Upper lobe of left lung (tissue), 4 donors: ENCODE measurements at regions not wholly inside any gene's neighbourhood (a gene's known extent, or its start where the extent isn't known, plus 50 kb on each side); places are given as distances from the start of the nearest gene placed in this dataset.

ENCODE experiments used
- CTCF ChIP-seq, 6 experiments: fragments of 450-650 bp in 4 of 6; fragments of 200-600 bp in 2 of 6; sonication (generic) in 2 of 6; IDR thresholded peaks; one replicate each; pipeline ENCODE4 v1.5.1; 2016 to 2019; ENCODE audit warnings: antibody characterized with exemption in 6 of 6
- EP300 ChIP-seq, 4 donors: sonication (generic); formaldehyde crosslinking; IDR thresholded peaks; one replicate each; pipeline ENCODE4 v1.5.1; 2017; ENCODE audit warnings: antibody characterized with exemption in 4 of 4, control low read depth in 2 of 4
- POLR2A ChIP-seq, 4 donors: fragments of 450-650 bp; IDR thresholded peaks; one replicate each; pipeline ENCODE4 v1.5.1; 2016 to 2017; ENCODE audit warnings: antibody characterized with exemption in 4 of 4, mild to moderate bottlenecking in 2 of 4
- POLR2AphosphoS5 ChIP-seq, 2 donors: sonication (generic); formaldehyde crosslinking; IDR thresholded peaks; one replicate each; pipeline ENCODE4 v1.5.1; 2017; ENCODE audit warnings: antibody characterized with exemption in 2 of 2

- TF ChIP-seq CTCF (IDR thresholded peaks at IDR 0.05) (peak; percentile 36 to 61 (median 44)), POLR2A (IDR thresholded peaks at IDR 0.05) (no peak), POLR2AphosphoS5 (IDR thresholded peaks at IDR 0.05) (no peak), EP300 (IDR thresholded peaks at IDR 0.05) (no peak)
Observed at GRCh38 chr2:9770308-9771100, 72.8 kb upstream of the TAF1B start.
